ENCODE measurements at regions not wholly inside any gene's neighbourhood (a gene's known extent, or its start where the extent isn't known, plus 50 kb on each side); places are given as distances from the start of the nearest gene placed in this dataset.

- TF ChIP-seq POLR2A (IDR thresholded peaks at IDR 0.05) (no peak), CTCF (IDR thresholded peaks at IDR 0.05) (no peak), POLR2AphosphoS5 (IDR thresholded peaks at IDR 0.05) (no peak), EP300 (IDR thresholded peaks at IDR 0.05) (no peak)
Measured at GRCh38 chr14:30243805-30244204, 315.2 kb upstream of the G2E3 start.

Data from gastroesophageal sphincter (tissue), 3 donors.